GM12891 (cell line): ENCODE measurements at regions not wholly inside any gene's neighbourhood (a gene's known extent, or its start where the extent isn't known, plus 50 kb on each side); places are given as distances from the start of the nearest gene placed in this dataset.

Source experiments
- POLR2A ChIP-seq: IDR thresholded peaks from 2 replicates; pipeline ENCODE4 v1.6.1; 2011; ENCODE audit warnings: low read depth, low read length, control low read depth
- POLR2AphosphoS5 ChIP-seq: IDR thresholded peaks from 2 replicates; pipeline ENCODE4 v1.6.1; 2011; ENCODE audit warnings: low read depth, low read length, control low read depth
- POU2F2 ChIP-seq: IDR thresholded peaks from 2 replicates; pipeline ENCODE4 v1.6.1; 2011; ENCODE audit warnings: low read depth, mild to moderate bottlenecking, control low read depth, low read length, moderate library complexity
- SPI1 ChIP-seq: IDR thresholded peaks from 2 replicates; pipeline ENCODE4 v1.6.1; 2011; ENCODE audit warnings: low read depth, low read length, control low read depth
- TAF1 ChIP-seq: IDR thresholded peaks from 2 replicates; pipeline ENCODE4 v1.6.1; 2011; ENCODE audit warnings: low read depth, low read length, control low read depth

DNA sequence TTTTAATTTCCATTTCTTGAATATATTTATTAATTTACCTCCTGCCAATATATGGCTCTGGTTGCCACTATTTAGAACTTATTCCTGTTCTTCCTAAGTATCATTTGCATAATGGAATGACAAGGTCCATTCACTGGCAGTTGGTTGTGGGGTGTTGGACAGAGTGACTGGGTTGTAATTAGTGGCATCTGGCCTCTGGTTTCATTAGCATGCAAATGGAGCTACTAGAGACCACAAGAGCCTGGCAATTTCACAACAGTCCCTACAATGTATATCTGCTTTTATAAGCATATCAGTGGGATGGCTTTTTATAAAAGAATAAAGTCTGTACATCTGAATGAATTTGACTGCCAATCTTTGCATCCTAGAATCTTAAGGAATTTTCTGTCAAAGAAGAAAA lies 1030.9 kb upstream of the CDH8 start:
- TF ChIP-seq TAF1 (no peak), POLR2A (no peak), POLR2AphosphoS5 (no peak), SPI1 (no peak), POU2F2 (no peak)
